Fibroblast of lung (primary cell): ENCODE measurements at regions not wholly inside any gene's neighbourhood (a gene's known extent, or its start where the extent isn't known, plus 50 kb on each side); places are given as distances from the start of the nearest gene placed in this dataset.
"Not testable (repeated sequence)": the region's sequence is repeated elsewhere in the genome, so short reads cannot be mapped to it uniquely, and the experiment has no call there.

ENCODE experiments used
- DNase-seq, 2 donors: peaks; one replicate each; pipeline versions ENCODE4 v3.0.0 to v3.0.0-alpha.2; 2010; ENCODE audit warnings: low read depth in 2 of 2
- H2AFZ ChIP-seq: 2 replicates; pipeline ENCODE4 v1.5.1; 2012; ENCODE audit warnings: low read length, control low read depth, inconsistent platforms
- H3K27ac ChIP-seq: 2 replicates; pipeline ENCODE4 v1.5.1; 2011; ENCODE audit warnings: low read length, control low read depth; ENCODE audit not compliant: insufficient read depth
- H3K27me3 ChIP-seq: 2 replicates; pipeline ENCODE4 v1.5.1; 2011; ENCODE audit warnings: mild to moderate bottlenecking, low read length; ENCODE audit not compliant: control insufficient read depth, insufficient read depth
- H3K36me3 ChIP-seq: 2 replicates; pipeline ENCODE4 v1.5.1; 2011; ENCODE audit warnings: low read length; ENCODE audit not compliant: control insufficient read depth, insufficient read depth
- H3K4me1 ChIP-seq: 2 replicates; pipeline ENCODE4 v1.5.1; 2011; ENCODE audit warnings: low read length; ENCODE audit not compliant: control insufficient read depth, insufficient read depth; ENCODE audit errors: extremely low read depth
- H3K4me2 ChIP-seq: 2 replicates; pipeline ENCODE4 v1.5.1; 2011; ENCODE audit warnings: low read length, control low read depth; ENCODE audit not compliant: insufficient read depth; ENCODE audit errors: extremely low read depth
- H3K4me3 ChIP-seq, 4 experiments: fragments of 200-600 bp in 1 of 4; sonication (generic) in 1 of 4; replicated peaks in 1 of 4; 2 replicates each; pipeline ENCODE4 v1.5.1; 2011 to 2016; ENCODE audit warnings: low read length in 4 of 4, low read depth in 3 of 4, mild to moderate bottlenecking in 3 of 4, control low read depth in 2 of 4, inconsistent platforms in 1 of 4, mixed read lengths in 1 of 4; ENCODE audit not compliant: insufficient read depth in 1 of 4; ENCODE audit errors: control extremely low read depth in 1 of 4
- H3K79me2 ChIP-seq: 2 replicates; pipeline ENCODE4 v1.5.1; 2012; ENCODE audit warnings: mild to moderate bottlenecking, low read length, inconsistent platforms; ENCODE audit not compliant: control insufficient read depth, insufficient read depth
- H3K9ac ChIP-seq: 2 replicates; pipeline ENCODE4 v1.5.1; 2011; ENCODE audit warnings: mild to moderate bottlenecking, low read length, control low read depth; ENCODE audit not compliant: insufficient read depth
- H3K9me3 ChIP-seq: 2 replicates; pipeline ENCODE4 v1.5.1; 2012; ENCODE audit warnings: low read depth, low read length; ENCODE audit not compliant: control insufficient read depth, insufficient read depth
- H4K20me1 ChIP-seq: 2 replicates; pipeline ENCODE4 v1.5.1; 2011; ENCODE audit warnings: low read length; ENCODE audit not compliant: control insufficient read depth, insufficient read depth; ENCODE audit errors: extremely low read depth
- CTCF ChIP-seq, 2 donors: IDR thresholded peaks in 1 of 2; conservative IDR thresholded peaks in 1 of 2; 1 replicate in 1 of 2; 2 replicates in 1 of 2; pipeline ENCODE4 v1.5.1; 2011 to 2012; ENCODE audit warnings: low read length in 2 of 2, control low read depth in 1 of 2, inconsistent platforms in 1 of 2, low read depth in 1 of 2, mild to moderate bottlenecking in 1 of 2
- EZH2 ChIP-seq: IDR thresholded peaks from 2 replicates; pipeline ENCODE4 v1.5.1; 2012; ENCODE audit warnings: low read length, control low read depth, mild to moderate bottlenecking; ENCODE audit errors: missing control alignments

GRCh38 chr18:1039421-1039820 lies 134.8 kb downstream of the ADCYAP1 start:
- Histone ChIP-seq H3K27ac (no peak overlapping the region), H3K9ac (no peak overlapping the region)
- TF ChIP-seq EZH2 (no peak), CTCF (conservative IDR thresholded peaks at IDR 0.05 in 1 of 2, IDR thresholded peaks at IDR 0.05 in 1 of 2; ENCODE audit: low read depth in 1 of 2, low read length in 2 of 2) (no peak)

GRCh38 chr18:1043039-1043438 lies 138.4 kb downstream of the ADCYAP1 start:
- DNase-seq, H3K79me2 ChIP-seq, H3K27ac ChIP-seq, H3K9ac ChIP-seq, H3K9me3 ChIP-seq, H3K4me3 ChIP-seq, H3K4me1 ChIP-seq, H3K36me3 ChIP-seq, H4K20me1 ChIP-seq, H3K27me3 ChIP-seq, H3K4me2 ChIP-seq, H2AFZ ChIP-seq: not testable (repeated sequence)

More at GRCh38 chr18:1039421-1039820, 134.8 kb downstream of the ADCYAP1 start:
- H3K36me3 ChIP-seq = no peaks in the 10 kb centered on the region
- no peak overlapping the region for H3K4me2 ChIP-seq
- no peaks in the 10 kb centered on the region for H3K9me3 ChIP-seq
- H3K27me3 ChIP-seq = no peaks in the 10 kb centered on the region
- H4K20me1 ChIP-seq = no peaks in the 10 kb centered on the region
- DNase-seq = no peak
- H3K4me1 ChIP-seq = no peaks in the 10 kb centered on the region
- H3K79me2 ChIP-seq = no peaks in the 10 kb centered on the region
- H3K4me3 ChIP-seq = no peak overlapping the region
- no peak overlapping the region for H2AFZ ChIP-seq

GRCh38 chr18:1045658-1046057 lies 141.0 kb downstream of the ADCYAP1 start:
- peak in 1 of 2 donors; percentile 5 for DNase-seq
- TF ChIP-seq CTCF (conservative IDR thresholded peaks at IDR 0.05 in 1 of 2, IDR thresholded peaks at IDR 0.05 in 1 of 2; ENCODE audit: low read depth in 1 of 2, low read length in 2 of 2) = no peak
- TF ChIP-seq EZH2 = no peak
- H3K79me2 ChIP-seq = no peaks in the 10 kb centered on the region
- H3K9ac ChIP-seq = no peak overlapping the region
- H3K27ac ChIP-seq = no peak overlapping the region
- H3K4me2 ChIP-seq = no peak overlapping the region
- no peaks in the 10 kb centered on the region for H3K9me3 ChIP-seq
- H3K4me1 ChIP-seq = no peaks in the 10 kb centered on the region
- no peaks in the 10 kb centered on the region for H4K20me1 ChIP-seq
- H3K27me3 ChIP-seq = no peaks in the 10 kb centered on the region
- no peak overlapping the region for H2AFZ ChIP-seq
- no peak overlapping the region for H3K4me3 ChIP-seq
- no peaks in the 10 kb centered on the region for H3K36me3 ChIP-seq
